Activated CD8-positive, alpha-beta T cell treated with anti-CD3 and anti-CD28 coated beads for 36 hours (primary cell): ENCODE measurements at regions not wholly inside any gene's neighbourhood (a gene's known extent, or its start where the extent isn't known, plus 50 kb on each side); places are given as distances from the start of the nearest gene placed in this dataset.
A peak's percentile ranks its signal among the peaks of the same experiment; 100 is the strongest.

Experiments
- ATAC-seq: fragments of 200-7000 bp; cut with Tn5 transposase; one replicate; pipeline ENCODE4 v1.10.0; 2021; ENCODE audit warnings: mild to moderate bottlenecking, moderate library complexity
- CTCF ChIA-PET: fragments of 350-600 bp; sonication (Branson Sonifier 250); formaldehyde crosslinking; loops from one replicate; lab custom pipeline; 2021; ENCODE audit warnings: antibody characterized with exemption; lab: Charles Lee
- POLR2A ChIA-PET: fragments of 350-600 bp; sonication (Branson Sonifier 250); formaldehyde crosslinking; loops from one replicate; lab custom pipeline; 2021; ENCODE audit warnings: antibody characterized with exemption; lab: Charles Lee
- DNase-seq: peaks from one replicate; pipeline ENCODE4 v3.0.0-alpha.2; 2020
- H3K27ac Mint-ChIP-seq: one replicate; pipeline ENCODE4 v1.8.0; 2021; ENCODE audit warnings: mild to moderate bottlenecking, mixed read lengths
- H3K27me3 Mint-ChIP-seq: one replicate; pipeline ENCODE4 v1.8.0; 2021; ENCODE audit warnings: mixed read lengths
- H3K36me3 Mint-ChIP-seq: one replicate; pipeline ENCODE4 v1.8.0; 2021; ENCODE audit warnings: low read depth, mixed read lengths
- H3K4me1 Mint-ChIP-seq: one replicate; pipeline ENCODE4 v1.8.0; 2021; ENCODE audit warnings: low read depth, mixed read lengths
- H3K4me3 Mint-ChIP-seq: one replicate; pipeline ENCODE4 v1.8.0; 2021; ENCODE audit warnings: mild to moderate bottlenecking, moderate library complexity, mixed read lengths
- H3K9me3 Mint-ChIP-seq: one replicate; pipeline ENCODE4 v1.8.0; 2021; ENCODE audit warnings: mixed read lengths
- intact Hi-C: fragments of 100-400 bp; cut with micrococcal nuclease; formaldehyde crosslinking; loops from one replicate; pipeline ENCODE4 v1.10.0; 2022
- TF ChIP-seq, protein P1 (sequence below): fragments of 200-600 bp; IDR thresholded peaks from one replicate; pipeline ENCODE4 v1.8.0; 2022; ENCODE audit warnings: antibody characterized with exemption, mild to moderate bottlenecking

DNA sequence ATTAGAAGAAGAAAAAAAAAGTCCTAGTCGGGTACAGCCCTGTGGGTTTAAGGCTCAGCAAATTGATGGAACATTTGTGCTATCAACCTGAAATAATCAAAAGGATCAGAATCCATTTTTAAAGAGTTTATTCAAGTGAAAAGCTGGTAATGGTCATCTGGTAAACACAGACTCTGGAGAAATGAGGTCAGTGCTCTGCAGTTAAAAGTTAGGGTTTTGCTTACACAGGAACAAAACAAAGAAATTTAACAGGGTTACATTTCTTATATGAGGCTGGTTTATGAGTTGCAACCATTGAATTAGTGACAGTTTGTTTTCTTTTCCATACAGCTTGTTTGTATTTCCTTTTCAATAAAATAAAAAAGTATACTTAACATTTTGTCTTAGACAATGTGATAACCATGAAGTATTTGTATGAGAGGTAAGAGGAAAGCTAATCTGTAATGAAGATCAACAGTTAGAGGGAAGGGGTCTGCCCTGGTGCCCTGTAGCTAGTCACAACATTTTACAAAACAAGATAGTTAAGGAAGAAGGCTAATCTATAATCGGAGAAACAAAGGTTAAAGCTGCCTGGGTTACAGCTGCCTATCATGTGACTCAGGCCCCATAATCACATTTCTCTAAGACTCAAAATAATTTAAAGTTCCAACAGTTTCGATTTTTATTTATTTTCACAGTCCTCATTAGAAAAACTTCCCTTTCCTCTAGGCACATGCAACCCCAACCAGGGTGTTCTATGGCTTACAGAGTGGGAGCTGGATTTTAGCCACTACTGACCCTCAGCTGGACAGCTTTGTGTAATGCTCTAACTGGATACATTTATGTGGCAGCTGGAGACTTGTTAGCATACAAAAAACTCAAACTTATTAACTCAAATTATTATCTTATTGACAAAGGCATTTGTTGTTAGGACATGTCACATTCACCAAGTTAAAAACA lies 98.1 kb upstream of the ACP3 start:
- TF ChIP-seq, protein P1, sequence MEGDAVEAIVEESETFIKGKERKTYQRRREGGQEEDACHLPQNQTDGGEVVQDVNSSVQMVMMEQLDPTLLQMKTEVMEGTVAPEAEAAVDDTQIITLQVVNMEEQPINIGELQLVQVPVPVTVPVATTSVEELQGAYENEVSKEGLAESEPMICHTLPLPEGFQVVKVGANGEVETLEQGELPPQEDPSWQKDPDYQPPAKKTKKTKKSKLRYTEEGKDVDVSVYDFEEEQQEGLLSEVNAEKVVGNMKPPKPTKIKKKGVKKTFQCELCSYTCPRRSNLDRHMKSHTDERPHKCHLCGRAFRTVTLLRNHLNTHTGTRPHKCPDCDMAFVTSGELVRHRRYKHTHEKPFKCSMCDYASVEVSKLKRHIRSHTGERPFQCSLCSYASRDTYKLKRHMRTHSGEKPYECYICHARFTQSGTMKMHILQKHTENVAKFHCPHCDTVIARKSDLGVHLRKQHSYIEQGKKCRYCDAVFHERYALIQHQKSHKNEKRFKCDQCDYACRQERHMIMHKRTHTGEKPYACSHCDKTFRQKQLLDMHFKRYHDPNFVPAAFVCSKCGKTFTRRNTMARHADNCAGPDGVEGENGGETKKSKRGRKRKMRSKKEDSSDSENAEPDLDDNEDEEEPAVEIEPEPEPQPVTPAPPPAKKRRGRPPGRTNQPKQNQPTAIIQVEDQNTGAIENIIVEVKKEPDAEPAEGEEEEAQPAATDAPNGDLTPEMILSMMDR, result no peak
- intact Hi-C loops, result no loop called here
- Mint-ChIP-seq H3K9me3 (no peaks in the 10 kb centered on the region), H3K27ac (no peak overlapping the region), H3K36me3 (no peaks in the 10 kb centered on the region), H3K27me3 (peaks cover 2% of the 10 kb centered on the region), H3K4me1 (no peaks in the 10 kb centered on the region), H3K4me3 (no peak overlapping the region)
- ATAC-seq, result no peak
- CTCF ChIA-PET, result no interaction called here
- DNase-seq, result no peak
- POLR2A ChIA-PET, result interaction anchor here (0.6 kb wide), 1 partner anchor 1176 kb away, joined by 4 read pairs; no protein-coding TSS in a partner anchor

DNA sequence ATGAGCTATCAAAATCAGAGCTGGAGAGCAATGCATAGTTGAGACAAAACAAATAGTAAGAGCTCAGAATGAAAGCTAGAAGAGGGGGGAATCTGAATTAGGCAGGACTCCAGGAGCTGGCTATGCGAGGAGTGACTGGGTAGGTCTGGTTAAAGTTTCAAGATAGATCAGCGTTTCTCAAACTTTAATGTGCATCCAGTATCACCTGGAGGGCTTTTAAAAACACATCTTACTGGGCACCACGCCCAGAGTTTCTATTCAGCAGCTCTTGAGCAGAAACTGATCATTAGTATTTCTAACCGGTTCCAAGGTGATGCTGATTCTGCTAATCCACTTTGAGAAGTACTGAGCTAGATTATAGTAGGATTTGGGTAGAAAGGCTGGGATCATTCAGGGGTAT lies 96.2 kb upstream of the ACP3 start:
- TF ChIP-seq, protein P1, result no peak
- DNase-seq (no peak), ATAC-seq (no peak)
- no peak overlapping the region for H3K4me3 Mint-ChIP-seq
- intact Hi-C loops, result no loop called here
- no peaks in the 10 kb centered on the region for H3K9me3 Mint-ChIP-seq
- H3K4me1 Mint-ChIP-seq, result no peaks in the 10 kb centered on the region
- no peak overlapping the region for H3K27ac Mint-ChIP-seq
- peaks cover 2% of the 10 kb centered on the region for H3K27me3 Mint-ChIP-seq
- ChIA-PET POLR2A (no interaction called here), CTCF (interaction anchor here (1.7 kb wide), 1 partner anchor 10 kb away, joined by 8 read pairs; no protein-coding TSS in a partner anchor)
- H3K36me3 Mint-ChIP-seq, result no peaks in the 10 kb centered on the region

DNA sequence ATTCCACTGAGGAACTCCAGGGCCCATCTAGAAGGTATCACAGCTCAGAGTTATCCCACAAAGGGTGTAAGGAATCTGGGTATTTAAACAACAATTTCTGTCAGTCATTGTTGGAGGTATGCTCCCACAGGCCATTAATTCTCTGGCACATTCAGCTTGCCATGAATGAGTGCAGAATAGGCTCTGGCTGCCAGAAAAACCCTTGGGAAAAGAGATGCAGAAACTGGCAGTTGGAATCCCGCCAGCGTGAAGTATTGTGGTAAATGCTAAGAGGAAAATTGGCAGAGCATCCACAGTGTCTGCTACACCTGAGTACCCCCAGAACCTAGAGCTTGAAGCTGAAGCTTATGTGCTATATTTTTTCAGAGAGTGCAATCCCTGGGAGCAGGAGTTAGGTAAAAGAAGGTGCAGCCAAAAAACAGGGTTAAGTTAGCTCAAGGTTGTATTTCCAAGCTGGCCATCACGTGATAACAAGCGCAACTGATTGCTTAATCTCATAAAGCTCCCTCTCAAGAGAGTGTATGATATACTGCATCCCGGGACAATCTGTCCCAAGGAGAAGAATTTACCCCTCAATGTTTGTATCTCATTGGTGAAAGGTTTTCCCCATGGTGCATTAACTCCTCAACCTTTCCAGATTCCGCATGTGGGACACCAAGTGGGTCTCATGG lies 94.2 kb upstream of the ACP3 start:
- Mint-ChIP-seq H3K4me1 (no peaks in the 10 kb centered on the region), H3K36me3 (no peaks in the 10 kb centered on the region), H3K27ac (no peak overlapping the region), H3K27me3 (peaks cover 3% of the 10 kb centered on the region), H3K4me3 (no peak overlapping the region), H3K9me3 (no peaks in the 10 kb centered on the region)
- CTCF ChIA-PET, result no interaction called here
- TF ChIP-seq, protein P1, result no peak
- POLR2A ChIA-PET, result no interaction called here
- DNase-seq (no peak), ATAC-seq (no peak)
- intact Hi-C loops, result no loop called here

DNA sequence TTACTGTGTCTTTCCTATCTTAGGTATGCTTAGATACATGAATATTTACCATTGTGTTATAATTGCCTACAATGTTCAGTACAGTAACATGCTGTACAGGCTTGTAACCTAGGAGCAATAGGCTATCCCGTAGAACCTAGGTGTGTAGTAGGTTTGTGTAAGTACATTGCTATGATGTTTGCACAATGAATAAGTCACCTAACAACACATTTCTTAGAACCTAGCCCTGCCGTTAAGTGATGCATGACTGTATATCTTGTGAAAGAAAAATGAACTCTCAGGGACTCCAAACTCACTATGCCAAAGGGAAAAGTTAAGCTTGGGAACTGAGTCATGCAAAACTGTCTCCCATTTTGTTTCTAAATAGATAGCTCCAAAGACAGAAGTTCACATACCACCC lies 91.5 kb upstream of the ACP3 start:
- POLR2A ChIA-PET, result no interaction called here
- H3K27me3 Mint-ChIP-seq, result peaks cover 5% of the 10 kb centered on the region
- H3K27ac Mint-ChIP-seq, result no peak overlapping the region
- no peak for DNase-seq
- no peaks in the 10 kb centered on the region for H3K4me1 Mint-ChIP-seq
- intact Hi-C loops, result no loop called here
- H3K9me3 Mint-ChIP-seq, result no peaks in the 10 kb centered on the region
- no peaks in the 10 kb centered on the region for H3K36me3 Mint-ChIP-seq
- no peak for ATAC-seq
- CTCF ChIA-PET, result no interaction called here
- TF ChIP-seq, protein P1, result no peak
- H3K4me3 Mint-ChIP-seq, result no peak overlapping the region

DNA sequence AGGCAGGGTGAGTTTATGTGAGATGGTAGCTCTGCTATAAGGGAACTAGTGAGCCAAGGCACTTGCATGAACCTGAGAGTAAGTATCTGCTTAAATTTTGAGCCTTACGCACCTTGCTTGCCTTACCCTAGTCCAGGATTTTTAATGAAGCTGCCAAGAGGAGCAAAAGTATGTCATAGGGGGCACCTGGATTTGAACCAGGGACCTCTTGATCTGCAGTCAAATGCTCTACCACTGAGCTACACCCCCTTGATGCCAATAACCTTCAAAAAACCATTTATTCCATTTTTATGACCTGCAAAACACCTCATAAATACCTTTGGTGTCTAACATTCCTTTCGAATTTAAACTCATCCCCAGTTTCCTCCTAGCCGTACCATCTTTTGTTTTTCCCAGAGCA lies 88.3 kb upstream of the ACP3 start:
- H3K27me3 Mint-ChIP-seq, result peaks cover 14% of the 10 kb centered on the region
- TF ChIP-seq, protein P1, result no peak
- peak; percentile 4 for DNase-seq
- H3K27ac Mint-ChIP-seq, result no peak overlapping the region
- no peaks in the 10 kb centered on the region for H3K9me3 Mint-ChIP-seq
- ATAC-seq, result no peak
- ChIA-PET POLR2A (no interaction called here), CTCF (no interaction called here)
- intact Hi-C loops, result no loop called here
- H3K36me3 Mint-ChIP-seq, result no peaks in the 10 kb centered on the region
- no peaks in the 10 kb centered on the region for H3K4me1 Mint-ChIP-seq
- no peak overlapping the region for H3K4me3 Mint-ChIP-seq
